Spleen (tissue), 11 donors: ENCODE measurements at regions not wholly inside any gene's neighbourhood (a gene's known extent, or its start where the extent isn't known, plus 50 kb on each side); places are given as distances from the start of the nearest gene placed in this dataset.

Source experiments
- DNase-seq: peaks from one replicate; pipeline ENCODE4 v3.0.0-alpha.2; 2020
- H3K27ac ChIP-seq, 8 donors: fragments of 200-600 bp; sonication (generic) in 7 of 8; 1 replicate in 4 of 8; 2 replicates in 4 of 8; pipeline versions ENCODE4 v1.5.0 to v1.8.0; 2016 to 2021; ENCODE audit warnings: inconsistent platforms in 4 of 8, mild to moderate bottlenecking in 4 of 8, moderate library complexity in 1 of 8
- H3K27me3 ChIP-seq, 7 donors: fragments of 200-600 bp; sonication (generic) in 6 of 7; replicated peaks in 1 of 7; 1 replicate in 4 of 7; 2 replicates in 3 of 7; pipeline versions ENCODE4 v1.5.0 to v1.8.0; 2016 to 2021; ENCODE audit warnings: inconsistent platforms in 3 of 7, mild to moderate bottlenecking in 1 of 7
- H3K36me3 ChIP-seq, 6 donors: fragments of 200-600 bp; sonication (generic) in 5 of 6; 1 replicate in 4 of 6; 2 replicates in 2 of 6; pipeline versions ENCODE4 v1.5.0 to v1.8.0; 2016 to 2021; ENCODE audit warnings: inconsistent platforms in 2 of 6
- H3K4me1 ChIP-seq, 6 donors: fragments of 200-600 bp; sonication (generic) in 5 of 6; 1 replicate in 3 of 6; 2 replicates in 3 of 6; pipeline versions ENCODE4 v1.5.0 to v1.8.0; 2016 to 2021; ENCODE audit warnings: inconsistent platforms in 3 of 6
- H3K4me3 ChIP-seq, 8 donors: fragments of 200-600 bp; sonication (generic) in 7 of 8; 1 replicate in 4 of 8; 2 replicates in 4 of 8; pipeline versions ENCODE4 v1.5.0 to v1.8.0; 2016 to 2021; ENCODE audit warnings: inconsistent platforms in 4 of 8, mild to moderate bottlenecking in 4 of 8, moderate library complexity in 2 of 8
- H3K9me3 ChIP-seq, 8 donors: fragments of 200-600 bp; sonication (generic) in 7 of 8; 1 replicate in 4 of 8; 2 replicates in 4 of 8; pipeline versions ENCODE4 v1.5.0 to v1.8.0; 2016 to 2021; ENCODE audit warnings: inconsistent platforms in 4 of 8
- CTCF ChIP-seq, 11 experiments: fragments of 200-600 bp in 7 of 11; fragments of 450-650 bp in 4 of 11; sonication (generic) in 4 of 11; IDR thresholded peaks in 8 of 11; conservative IDR thresholded peaks in 3 of 11; 1 replicate in 7 of 11; 2 replicates in 4 of 11; pipeline versions ENCODE4 v1.4.0 to v1.8.0; 2016 to 2021; ENCODE audit warnings: antibody characterized with exemption in 11 of 11, inconsistent platforms in 4 of 11, mild to moderate bottlenecking in 1 of 11
- POLR2A ChIP-seq, 3 donors: fragments of 450-650 bp; IDR thresholded peaks; one replicate each; pipeline ENCODE4 v1.5.1; 2017; ENCODE audit warnings: antibody characterized with exemption in 3 of 3, mild to moderate bottlenecking in 1 of 3
- POLR2AphosphoS5 ChIP-seq, 3 donors: sonication (generic); formaldehyde crosslinking; IDR thresholded peaks; one replicate each; pipeline ENCODE4 v1.5.1; 2017; ENCODE audit warnings: antibody characterized with exemption in 3 of 3
- WGBS, 5 donors: extraction: QIAGEN DNeasy Blood & Tissue Kit in 3 of 5; methylation state at CpG; one replicate each; pipeline versions ENCODE4 v1.1.5 to v1.1.7; 2013 to 2018; 5-methylcytosine and 5-hydroxymethylcytosine counted together
- intact Hi-C: fragments of 100-400 bp; cut with DNase I; formaldehyde crosslinking; loops from one replicate; pipeline ENCODE4 v1.15.0; 2023; ENCODE audit warnings: low total_unique reads
- donor health status: healthy with polysubstance abuse.
- donor health status: DM: no; HTN: no; CAD: no; lungs with moderate emphysema.
- donor health status: DM: no; HTN: no; CAD: no.
- donor health status: Bipolar disorder and iron deficiency.
- donor health status: healthy.
- donor health status: DM: no; HTN: no; CAD: no.
- donor health status: DM: yes; HTN: yes; CAD: no.

DNA sequence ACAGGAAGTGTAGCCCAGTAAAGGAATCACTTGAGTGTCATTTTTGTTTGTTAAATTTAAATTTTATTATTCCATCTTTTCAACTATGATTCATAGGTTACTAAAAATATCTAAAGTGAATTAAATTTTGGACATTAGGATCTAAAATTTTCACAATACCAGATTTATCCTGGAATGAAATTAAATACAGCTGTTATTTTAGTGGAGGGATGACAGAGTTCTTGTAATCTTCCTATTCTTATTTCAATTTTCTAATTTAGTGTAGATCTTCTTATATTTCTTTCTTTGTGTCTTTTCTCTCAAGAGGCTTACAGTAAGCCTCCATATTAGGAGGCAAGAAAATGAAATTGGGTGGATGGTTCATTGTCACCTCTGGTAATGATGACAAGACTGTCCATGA is 167.9 kb upstream of the TNC start:
- intact Hi-C loops, result no loop called here
- H3K36me3 ChIP-seq, result no peaks in the 10 kb centered on the region

GRCh38 chr9:115286411-115286810 is 168.5 kb upstream of the TNC start:
- no peak overlapping the region for H3K4me3 ChIP-seq
- 89 to 93% (median 90%) methylated on average over 1 of the region's 1 CpG for WGBS, 5 donors

More for the DNA sequence above, 167.9 kb upstream of the TNC start:
- H3K4me3 ChIP-seq, result no peak overlapping the region
- no peaks in the 10 kb centered on the region for H3K27me3 ChIP-seq
- no peak overlapping the region for H3K27ac ChIP-seq
- no peaks in the 10 kb centered on the region for H3K9me3 ChIP-seq
- no peak for DNase-seq
- H3K4me1 ChIP-seq, result no peaks in the 10 kb centered on the region
- TF ChIP-seq CTCF (IDR thresholded peaks at IDR 0.05 in 8 of 11, conservative IDR thresholded peaks at IDR 0.05 in 3 of 11) (no peak), POLR2AphosphoS5 (IDR thresholded peaks at IDR 0.05) (no peak), POLR2A (IDR thresholded peaks at IDR 0.05) (no peak)

GRCh38 chr9:115289757-115290208 is 171.8 kb upstream of the TNC start:
- Histone ChIP-seq H3K36me3 (no peaks in the 10 kb centered on the region), H3K27me3 (no peaks in the 10 kb centered on the region), H3K4me3 (no peak overlapping the region), H3K9me3 (no peaks in the 10 kb centered on the region), H3K4me1 (no peaks in the 10 kb centered on the region), H3K27ac (peak overlapping the region in 1 of 8 donors; percentile 29)
- DNase-seq, result no peak
- TF ChIP-seq POLR2AphosphoS5 (IDR thresholded peaks at IDR 0.05), result no peak
- intact Hi-C loops, result no loop called here
- WGBS, 5 donors, result 76 to 97% (median 86%) methylated on average over 1 of the region's 1 CpG

More at GRCh38 chr9:115286411-115286810, 168.5 kb upstream of the TNC start:
- Histone ChIP-seq H3K27me3 (no peaks in the 10 kb centered on the region), H3K4me1 (no peaks in the 10 kb centered on the region), H3K36me3 (no peaks in the 10 kb centered on the region), H3K27ac (no peak overlapping the region), H3K9me3 (no peaks in the 10 kb centered on the region)
- intact Hi-C loops, result no loop called here
- no peak for DNase-seq
- TF ChIP-seq CTCF (IDR thresholded peaks at IDR 0.05 in 8 of 11, conservative IDR thresholded peaks at IDR 0.05 in 3 of 11), result no peak
- TF ChIP-seq POLR2A (IDR thresholded peaks at IDR 0.05), result no peak
- no peak for TF ChIP-seq POLR2AphosphoS5 (IDR thresholded peaks at IDR 0.05)

DNA sequence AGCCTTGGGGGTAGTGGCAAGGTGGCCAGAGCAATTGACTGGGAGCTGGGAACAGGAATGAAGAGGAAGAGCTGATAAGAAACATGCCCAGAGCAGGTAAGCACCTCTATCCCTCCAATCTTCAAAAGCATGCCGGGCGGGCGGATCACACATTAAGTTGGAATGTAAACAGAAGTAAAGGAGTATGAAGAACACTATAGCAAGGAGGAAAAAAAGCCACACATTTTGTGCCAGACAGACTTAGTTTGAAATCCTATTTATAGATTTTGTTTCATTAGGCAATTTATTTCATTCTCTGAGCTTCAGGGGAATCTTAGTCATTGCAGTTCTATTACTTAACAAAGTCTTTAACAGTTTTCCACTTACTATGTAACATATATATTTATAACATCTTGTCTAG is 173.9 kb upstream of the TNC start:
- Histone ChIP-seq H3K4me1 (no peaks in the 10 kb centered on the region), H3K9me3 (no peaks in the 10 kb centered on the region), H3K36me3 (no peaks in the 10 kb centered on the region), H3K4me3 (no peak overlapping the region), H3K27ac (no peak overlapping the region), H3K27me3 (no peaks in the 10 kb centered on the region)
- TF ChIP-seq POLR2A (IDR thresholded peaks at IDR 0.05) (no peak), POLR2AphosphoS5 (IDR thresholded peaks at IDR 0.05) (no peak), CTCF (IDR thresholded peaks at IDR 0.05 in 8 of 11, conservative IDR thresholded peaks at IDR 0.05 in 3 of 11) (no peak)
- no peak for DNase-seq
- intact Hi-C loops, result no loop called here
- 87 to 98% (median 92%) methylated on average over 3 of the region's 3 CpGs for WGBS, 5 donors
